ENCODE measurements at regions not wholly inside any gene's neighbourhood (a gene's known extent, or its start where the extent isn't known, plus 50 kb on each side); places are given as distances from the start of the nearest gene placed in this dataset.

GRCh38 chr2:18701546-18701945 lies 112.2 kb upstream of the NT5C1B start:
- DNase-seq, result no peak

- DNase-seq, result no peak
Observed at GRCh38 chr2:18690342-18690741, 101.0 kb upstream of the NT5C1B start.

GRCh38 chr2:18684206-18685038 lies 95.1 kb upstream of the NT5C1B start:
- DNase-seq, result no peak

GRCh38 chr2:18682681-18683080 lies 93.3 kb upstream of the NT5C1B start:
- DNase-seq, result no peak

- DNase-seq, result no peak
Observed at GRCh38 chr2:18677280-18677679, 87.9 kb upstream of the NT5C1B start.

- DNase-seq, result no peak
Observed at GRCh38 chr2:18674309-18674708, 84.9 kb upstream of the NT5C1B start.

GRCh38 chr2:18671363-18671762 lies 82.0 kb upstream of the NT5C1B start:
- no peak for DNase-seq

- DNase-seq, result no peak
Observed at GRCh38 chr2:18668221-18668620, 78.9 kb upstream of the NT5C1B start.

GRCh38 chr2:18664421-18664820 lies 75.1 kb upstream of the NT5C1B start:
- DNase-seq, result no peak

GRCh38 chr2:18663861-18664260 lies 74.5 kb upstream of the NT5C1B start:
- no peak for DNase-seq

GRCh38 chr2:18662689-18663088 lies 73.3 kb upstream of the NT5C1B start:
- DNase-seq, result no peak

GRCh38 chr2:18659915-18660314 lies 70.5 kb upstream of the NT5C1B start:
- DNase-seq, result no peak

- no peak for DNase-seq
Observed at GRCh38 chr2:18656048-18656447, 66.7 kb upstream of the NT5C1B start.

GRCh38 chr2:18651842-18652774 lies 62.7 kb upstream of the NT5C1B start:
- no peak for DNase-seq

GRCh38 chr2:18650221-18650620 lies 60.9 kb upstream of the NT5C1B start:
- no peak for DNase-seq

GRCh38 chr2:18649502-18650135 lies 60.2 kb upstream of the NT5C1B start:
- no peak for DNase-seq

- no peak for DNase-seq
Observed at GRCh38 chr2:18648161-18648560, 58.8 kb upstream of the NT5C1B start.

GRCh38 chr2:18647731-18648130 lies 58.4 kb upstream of the NT5C1B start:
- no peak for DNase-seq

- DNase-seq, result no peak
Observed at GRCh38 chr2:18645315-18645714, 55.9 kb upstream of the NT5C1B start.

GRCh38 chr2:18644115-18644462 lies 54.7 kb upstream of the NT5C1B start:
- no peak for DNase-seq

GRCh38 chr2:18643326-18644114 lies 54.2 kb upstream of the NT5C1B start:
- DNase-seq, result no peak

- no peak for DNase-seq
Observed at GRCh38 chr2:18641823-18642222, 52.5 kb upstream of the NT5C1B start.
